GM23248 (cell line): ENCODE measurements at regions not wholly inside any gene's neighbourhood (a gene's known extent, or its start where the extent isn't known, plus 50 kb on each side); places are given as distances from the start of the nearest gene placed in this dataset.

Experiments
- EZH2 ChIP-seq: fragments of 200-600 bp; sonication (generic); IDR thresholded peaks from 2 replicates; pipeline ENCODE4 v1.6.1; 2018; ENCODE audit warnings: antibody characterized with exemption, mild to moderate bottlenecking; ENCODE audit not compliant: insufficient read depth, poor library complexity, severe bottlenecking
- EZH2phosphoT487 ChIP-seq: fragments of 200-600 bp; sonication (generic); IDR thresholded peaks from 2 replicates; pipeline ENCODE4 v1.6.1; 2018; ENCODE audit warnings: antibody characterized with exemption, moderate library complexity, mild to moderate bottlenecking, low read depth; ENCODE audit not compliant: insufficient read depth

DNA sequence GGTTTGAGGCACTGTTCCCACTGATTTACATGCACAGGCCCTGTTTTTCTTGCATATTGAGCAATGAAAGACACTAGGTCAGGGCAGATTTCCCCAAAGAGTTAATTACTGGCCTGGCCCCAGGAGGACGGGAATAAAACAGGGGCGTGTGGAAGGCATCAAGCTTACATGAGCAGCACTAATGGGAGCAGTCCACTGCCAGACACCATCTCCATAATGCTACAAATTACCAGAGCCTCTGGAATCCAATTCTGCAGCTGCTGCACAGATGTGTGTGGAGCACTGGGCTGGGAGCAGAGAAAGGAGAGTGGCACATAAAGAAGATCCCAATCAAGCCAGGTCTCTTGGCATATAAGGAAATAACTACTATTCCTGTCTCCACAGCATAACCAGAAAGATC is 96.9 kb downstream of the CCDC34 start:
- TF ChIP-seq EZH2 (no peak), EZH2phosphoT487 (no peak)
